ENCODE measurements at regions not wholly inside any gene's neighbourhood (a gene's known extent, or its start where the extent isn't known, plus 50 kb on each side); places are given as distances from the start of the nearest gene placed in this dataset.

- Mint-ChIP-seq H3K27me3 (no peaks in the 10 kb centered on the region), H3K4me1 (ENCODE audit: low read depth) (no peaks in the 10 kb centered on the region), H3K4me3 (no peak overlapping the region), H3K9me3 (peaks cover 7% of the 10 kb centered on the region), H3K36me3 (ENCODE audit: low read depth) (no peaks in the 10 kb centered on the region), H3K27ac (no peak overlapping the region)
- Histone ChIP-seq H3K9me3 (ENCODE audit: control insufficient read depth in 1 of 2, insufficient read depth in 1 of 2, low read length in 2 of 2) (no peaks in the 10 kb centered on the region), H3K27me3 (ENCODE audit: control insufficient read depth in 1 of 2, insufficient read depth in 2 of 2, low read length in 2 of 2) (no peaks in the 10 kb centered on the region), H3K36me3 (ENCODE audit: insufficient read depth, low read length) (no peaks in the 10 kb centered on the region), H3K4me1 (ENCODE audit: insufficient read depth, low read length) (no peaks in the 10 kb centered on the region), H3K27ac (ENCODE audit: low read depth in 1 of 2, low read length in 2 of 2) (no peak overlapping the region), H3K4me3 (ENCODE audit: low read length) (no peak overlapping the region)
- intact Hi-C loops (cut with DNase I, micrococcal nuclease) = no loop called here
- ATAC-seq (ENCODE audit: poor library complexity) (no peak), DNase-seq (no peak)
- no peak for TF ChIP-seq CTCF (IDR thresholded peaks at IDR 0.05)
- ChIA-PET POLR2A (no interaction called here), CTCF (no interaction called here)
Observed at GRCh38 chr3:117927825-117928224, 1106.8 kb downstream of the IGSF11 start.

GRCh38 chr3:117928836-117929235 is 1105.8 kb downstream of the IGSF11 start:
- H3K36me3 ChIP-seq (ENCODE audit: insufficient read depth, low read length) = no peaks in the 10 kb centered on the region
- TF ChIP-seq CTCF (IDR thresholded peaks at IDR 0.05) = no peak
- Mint-ChIP-seq H3K9me3 (peaks cover 7% of the 10 kb centered on the region), H3K4me3 (no peak overlapping the region), H3K27ac (no peak overlapping the region), H3K27me3 (no peaks in the 10 kb centered on the region), H3K36me3 (ENCODE audit: low read depth) (no peaks in the 10 kb centered on the region), H3K4me1 (ENCODE audit: low read depth) (no peaks in the 10 kb centered on the region)
- CTCF ChIA-PET = no interaction called here
- H3K9me3 ChIP-seq (ENCODE audit: control insufficient read depth in 1 of 2, insufficient read depth in 1 of 2, low read length in 2 of 2) = no peaks in the 10 kb centered on the region
- DNase-seq = no peak
- H3K27me3 ChIP-seq (ENCODE audit: control insufficient read depth in 1 of 2, insufficient read depth in 2 of 2, low read length in 2 of 2) = no peaks in the 10 kb centered on the region
- H3K4me1 ChIP-seq (ENCODE audit: insufficient read depth, low read length) = no peaks in the 10 kb centered on the region
- no peak overlapping the region for H3K27ac ChIP-seq (ENCODE audit: low read depth in 1 of 2, low read length in 2 of 2)
- intact Hi-C loops (cut with DNase I, micrococcal nuclease) = no loop called here
- no peak overlapping the region for H3K4me3 ChIP-seq (ENCODE audit: low read length)
- POLR2A ChIA-PET = no interaction called here
- ATAC-seq (ENCODE audit: poor library complexity) = no peak

GRCh38 chr3:117932441-117932840 is 1102.2 kb downstream of the IGSF11 start:
- Histone ChIP-seq H3K4me1 (ENCODE audit: insufficient read depth, low read length) (no peaks in the 10 kb centered on the region), H3K36me3 (ENCODE audit: insufficient read depth, low read length) (no peaks in the 10 kb centered on the region), H3K27me3 (ENCODE audit: control insufficient read depth in 1 of 2, insufficient read depth in 2 of 2, low read length in 2 of 2) (no peaks in the 10 kb centered on the region), H3K4me3 (ENCODE audit: low read length) (no peak overlapping the region), H3K9me3 (ENCODE audit: control insufficient read depth in 1 of 2, insufficient read depth in 1 of 2, low read length in 2 of 2) (peaks cover 0 to 4% of the 10 kb centered on the region in 2 experiments), H3K27ac (ENCODE audit: low read depth in 1 of 2, low read length in 2 of 2) (no peak overlapping the region)
- DNase-seq (no peak), ATAC-seq (ENCODE audit: poor library complexity) (no peak)
- Mint-ChIP-seq H3K27ac (no peak overlapping the region), H3K4me3 (no peak overlapping the region), H3K9me3 (peaks cover 7% of the 10 kb centered on the region), H3K4me1 (ENCODE audit: low read depth) (no peaks in the 10 kb centered on the region), H3K36me3 (ENCODE audit: low read depth) (no peaks in the 10 kb centered on the region), H3K27me3 (no peaks in the 10 kb centered on the region)
- TF ChIP-seq CTCF (IDR thresholded peaks at IDR 0.05) = no peak
- ChIA-PET POLR2A (no interaction called here), CTCF (no interaction called here)
- intact Hi-C loops (cut with DNase I, micrococcal nuclease) = no loop called here

Measured in CD4-positive, alpha-beta T cell (primary cell).